DOHH2 (cell line): ENCODE measurements at regions not wholly inside any gene's neighbourhood (a gene's known extent, or its start where the extent isn't known, plus 50 kb on each side); places are given as distances from the start of the nearest gene placed in this dataset.

ENCODE experiments used
- CTCF ChIP-seq: fragments of 200-600 bp; sonication (generic); IDR thresholded peaks from one replicate; pipeline ENCODE4 v1.5.1; 2014; ENCODE audit warnings: antibody characterized with exemption, mild to moderate bottlenecking, low read depth, low read length; ENCODE audit not compliant: poor library complexity, severe bottlenecking
- EZH2phosphoT487 ChIP-seq: fragments of 200-600 bp; sonication (generic); IDR thresholded peaks from 2 replicates; pipeline ENCODE4 v1.6.1; 2017; ENCODE audit warnings: borderline replicate concordance, mild to moderate bottlenecking, antibody characterized with exemption, low read length, moderate library complexity, mixed read lengths

- TF ChIP-seq CTCF (no peak), EZH2phosphoT487 (no peak)
Observed at GRCh38 chr15:93165734-93166470, 76.9 kb upstream of the RGMA start.
